NB4 (cell line): ENCODE measurements at regions not wholly inside any gene's neighbourhood (a gene's known extent, or its start where the extent isn't known, plus 50 kb on each side); places are given as distances from the start of the nearest gene placed in this dataset.
"Not testable (repeated sequence)": the region's sequence is repeated elsewhere in the genome, so short reads cannot be mapped to it uniquely, and the experiment has no call there.

ENCODE experiments used
- DNase-seq: peaks from one replicate; pipeline ENCODE4 v3.0.0; 2010; ENCODE audit warnings: low read depth
- H3K4me3 ChIP-seq: one replicate; pipeline ENCODE4 v1.5.1; 2011; ENCODE audit warnings: mild to moderate bottlenecking, low read depth, low read length, moderate library complexity
- MAX ChIP-seq: IDR thresholded peaks from 2 replicates; pipeline ENCODE4 v1.6.1; 2011; ENCODE audit warnings: low read depth, low read length
- MYC ChIP-seq: IDR thresholded peaks from 2 replicates; pipeline ENCODE4 v1.6.1; 2011; ENCODE audit warnings: low read depth, low read length
- POLR2A ChIP-seq: IDR thresholded peaks from 2 replicates; pipeline ENCODE4 v1.6.1; 2011; ENCODE audit warnings: mild to moderate bottlenecking; ENCODE audit not compliant: insufficient read length; ENCODE audit errors: extremely low read depth
- TF ChIP-seq, protein P1 (sequence below): IDR thresholded peaks from one replicate; pipeline ENCODE4 v1.5.1; 2012; ENCODE audit warnings: low read depth, low read length

- TF ChIP-seq POLR2A (no peak), MYC (no peak), MAX (no peak)
- TF ChIP-seq, protein P1, sequence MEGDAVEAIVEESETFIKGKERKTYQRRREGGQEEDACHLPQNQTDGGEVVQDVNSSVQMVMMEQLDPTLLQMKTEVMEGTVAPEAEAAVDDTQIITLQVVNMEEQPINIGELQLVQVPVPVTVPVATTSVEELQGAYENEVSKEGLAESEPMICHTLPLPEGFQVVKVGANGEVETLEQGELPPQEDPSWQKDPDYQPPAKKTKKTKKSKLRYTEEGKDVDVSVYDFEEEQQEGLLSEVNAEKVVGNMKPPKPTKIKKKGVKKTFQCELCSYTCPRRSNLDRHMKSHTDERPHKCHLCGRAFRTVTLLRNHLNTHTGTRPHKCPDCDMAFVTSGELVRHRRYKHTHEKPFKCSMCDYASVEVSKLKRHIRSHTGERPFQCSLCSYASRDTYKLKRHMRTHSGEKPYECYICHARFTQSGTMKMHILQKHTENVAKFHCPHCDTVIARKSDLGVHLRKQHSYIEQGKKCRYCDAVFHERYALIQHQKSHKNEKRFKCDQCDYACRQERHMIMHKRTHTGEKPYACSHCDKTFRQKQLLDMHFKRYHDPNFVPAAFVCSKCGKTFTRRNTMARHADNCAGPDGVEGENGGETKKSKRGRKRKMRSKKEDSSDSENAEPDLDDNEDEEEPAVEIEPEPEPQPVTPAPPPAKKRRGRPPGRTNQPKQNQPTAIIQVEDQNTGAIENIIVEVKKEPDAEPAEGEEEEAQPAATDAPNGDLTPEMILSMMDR = no peak
- H3K4me3 ChIP-seq = no peak overlapping the region
- DNase-seq = no peak
These were observed 1973.3 kb downstream of the OLFM4 start for GRCh38 chr13:55001881-55002280.

GRCh38 chr13:55007681-55008080 lies 1979.1 kb downstream of the OLFM4 start:
- H3K4me3 ChIP-seq = no peak overlapping the region
- TF ChIP-seq MAX = no peak
- TF ChIP-seq, protein P1 = no peak
- TF ChIP-seq MYC = no peak
- no peak for TF ChIP-seq POLR2A
- DNase-seq = no peak

DNA sequence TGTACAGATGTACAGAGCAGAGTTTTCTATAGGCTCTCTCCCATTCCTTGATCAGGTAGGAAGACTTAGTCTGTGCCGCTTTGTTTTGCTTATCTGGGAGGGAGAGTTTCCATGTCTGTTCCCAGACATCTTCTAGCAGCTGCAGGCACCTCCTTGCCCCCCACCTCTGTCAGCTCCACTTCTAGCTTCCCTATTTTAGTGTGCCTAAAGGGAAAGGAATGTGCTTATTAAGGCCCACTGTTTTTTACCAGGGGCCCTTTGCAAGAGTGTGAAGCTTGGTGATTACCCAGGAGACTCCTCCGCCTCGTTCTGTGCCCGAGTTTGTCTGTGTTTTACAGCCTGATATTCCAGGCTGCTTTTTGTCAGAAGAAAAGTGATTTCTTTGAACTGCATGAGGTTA lies 1984.4 kb downstream of the OLFM4 start:
- H3K4me3 ChIP-seq = no peak overlapping the region
- TF ChIP-seq POLR2A (no peak), MAX (no peak), MYC (no peak)
- TF ChIP-seq, protein P1 = no peak
- no peak for DNase-seq

- TF ChIP-seq, protein P1 = no peak
- TF ChIP-seq MYC = no peak
- no peak for TF ChIP-seq MAX
- no peak for TF ChIP-seq POLR2A
- DNase-seq = no peak
- H3K4me3 ChIP-seq = no peak overlapping the region
These were observed 2000.7 kb downstream of the OLFM4 start for GRCh38 chr13:55029280-55029679.

- DNase-seq = no peak
- H3K4me3 ChIP-seq = no peak overlapping the region
- TF ChIP-seq MYC (no peak), MAX (no peak), POLR2A (no peak)
- TF ChIP-seq, protein P1 = no peak
These were observed 2009.6 kb downstream of the OLFM4 start for GRCh38 chr13:55038230-55038629.

GRCh38 chr13:55053891-55054550 lies 2025.4 kb downstream of the OLFM4 start:
- H3K4me3 ChIP-seq, DNase-seq: not testable (repeated sequence)

DNA sequence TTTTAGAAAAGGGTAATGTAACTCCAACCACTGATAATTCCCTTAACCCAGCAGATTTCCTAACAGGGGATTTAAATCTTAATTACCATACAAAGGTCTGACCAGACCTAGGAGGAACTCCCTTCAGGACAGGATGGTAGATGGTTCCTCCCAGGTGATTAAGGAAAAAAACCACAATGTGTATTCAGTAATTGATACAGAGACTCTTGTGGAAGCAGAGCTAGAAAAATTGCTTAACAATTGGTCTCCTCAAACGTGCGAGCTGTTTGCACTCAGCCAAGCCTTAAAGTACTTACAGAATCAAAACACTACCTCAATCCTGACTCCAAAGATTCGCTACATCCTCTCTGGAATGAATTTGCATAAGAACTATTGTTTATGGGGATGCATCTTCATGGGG lies 2027.1 kb downstream of the OLFM4 start:
- H3K4me3 ChIP-seq, DNase-seq: not testable (repeated sequence)
